NOMO-1 treated with DMSO at 0.1 percent for 48 hours (cell line): ENCODE measurements at regions not wholly inside any gene's neighbourhood (a gene's known extent, or its start where the extent isn't known, plus 50 kb on each side); places are given as distances from the start of the nearest gene placed in this dataset.
"Not testable (repeated sequence)": the region's sequence is repeated elsewhere in the genome, so short reads cannot be mapped to it uniquely, and the experiment has no call there.

Experiments
- DNase-seq: peaks from one replicate; lab custom pipeline; 2025; ENCODE audit not compliant: unreplicated experiment; lab: John Stamatoyannopoulos, UW

DNA sequence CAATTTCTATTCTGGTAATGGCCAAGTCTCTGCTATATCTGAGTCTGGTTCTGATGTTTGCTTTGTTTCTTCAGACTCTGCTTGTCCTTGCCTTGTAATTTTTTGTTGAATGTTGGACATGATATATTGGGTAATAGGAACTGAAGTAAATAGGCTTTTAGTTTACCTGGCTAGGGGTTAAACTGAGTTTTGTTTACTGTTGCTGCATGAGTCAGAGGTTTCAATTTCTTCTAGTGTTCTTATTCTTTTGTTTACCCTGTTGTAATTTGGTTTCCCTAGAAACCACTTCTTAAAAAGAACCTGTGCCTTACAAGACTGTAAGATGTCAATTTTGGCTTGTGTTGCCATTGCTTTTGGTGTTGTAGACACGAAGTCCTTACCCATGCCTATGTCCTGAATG lies 285.0 kb upstream of the KCNH7 start:
- no peak for DNase-seq

DNA sequence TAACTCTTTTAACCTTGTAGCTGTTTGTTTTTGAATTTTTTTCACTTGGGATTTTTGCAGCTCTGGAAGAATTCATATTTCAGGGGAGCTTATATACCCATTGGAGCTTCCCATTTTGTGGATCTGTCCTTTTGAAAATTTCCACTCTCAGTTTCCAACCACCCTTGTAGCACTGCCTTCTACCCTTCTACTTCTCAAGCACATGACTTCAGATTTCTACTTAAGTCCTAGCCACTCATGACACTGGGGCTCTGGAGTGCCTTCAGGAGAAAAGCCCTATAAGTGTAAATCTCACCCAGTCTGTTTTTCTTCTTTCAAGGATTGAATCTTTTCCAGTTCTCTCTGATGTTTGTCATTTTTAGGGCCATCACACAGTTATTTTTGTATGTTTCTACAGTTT lies 283.7 kb upstream of the KCNH7 start:
- no peak for DNase-seq

DNA sequence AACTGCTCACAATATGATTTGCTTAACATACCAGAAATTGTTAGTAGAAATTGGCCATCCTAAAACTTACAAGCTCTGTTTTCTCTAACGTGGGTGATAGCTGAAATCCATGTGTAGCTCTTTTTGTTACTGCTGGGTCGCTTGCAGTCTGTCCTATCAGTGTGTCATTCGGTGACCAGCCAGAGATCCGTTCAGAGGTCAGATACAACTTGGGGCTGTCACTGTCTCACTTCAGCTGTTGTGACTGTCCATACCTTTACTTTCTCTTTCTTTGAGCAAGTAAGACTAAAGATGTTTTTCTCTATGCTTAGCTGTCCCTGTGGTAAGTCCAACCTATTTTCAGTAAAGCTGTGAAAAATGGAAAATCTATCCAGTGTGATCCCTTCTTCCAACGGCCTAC lies 282.9 kb upstream of the KCNH7 start:
- DNase-seq: no peak

DNA sequence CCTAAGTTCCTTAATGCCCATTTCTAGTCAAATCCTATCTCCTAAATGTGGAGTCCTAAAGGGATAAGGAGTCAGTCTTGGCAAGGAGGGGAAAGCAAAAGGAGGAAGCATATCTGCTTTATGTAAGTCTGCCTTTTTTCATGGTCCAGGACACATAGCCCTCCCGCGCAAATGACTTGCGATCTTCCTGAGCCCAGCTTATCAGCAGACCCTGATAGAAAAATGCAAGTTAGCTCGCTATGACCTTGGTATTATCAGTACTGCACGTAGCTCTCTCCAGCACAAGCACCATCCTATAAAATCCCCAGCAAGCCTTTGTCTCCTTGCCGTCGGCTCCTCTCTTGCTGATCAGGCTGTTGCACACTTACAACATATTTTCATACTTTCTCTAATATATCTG lies 281.4 kb upstream of the KCNH7 start:
- DNase-seq: no peak

DNA sequence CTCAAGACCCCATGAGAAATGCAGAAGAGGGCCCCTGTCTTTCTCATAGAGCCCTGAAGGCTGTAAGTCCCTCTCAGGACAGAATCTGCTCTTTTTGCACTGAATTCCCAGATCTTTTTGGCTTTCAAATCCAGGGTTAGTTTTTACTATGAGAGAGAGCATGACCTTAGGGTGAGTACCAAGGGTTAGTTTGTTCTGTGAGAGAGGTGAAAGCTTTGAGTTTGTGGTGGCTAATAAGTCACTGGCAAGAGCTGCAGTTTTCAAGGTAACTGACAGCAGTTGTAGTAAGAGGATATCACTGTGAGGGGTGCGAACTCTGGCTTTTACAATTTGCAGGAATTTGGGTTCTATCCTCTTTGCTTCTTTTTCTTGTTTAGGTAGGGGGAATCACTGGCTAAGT lies 248.4 kb upstream of the KCNH7 start:
- no peak for DNase-seq

DNA sequence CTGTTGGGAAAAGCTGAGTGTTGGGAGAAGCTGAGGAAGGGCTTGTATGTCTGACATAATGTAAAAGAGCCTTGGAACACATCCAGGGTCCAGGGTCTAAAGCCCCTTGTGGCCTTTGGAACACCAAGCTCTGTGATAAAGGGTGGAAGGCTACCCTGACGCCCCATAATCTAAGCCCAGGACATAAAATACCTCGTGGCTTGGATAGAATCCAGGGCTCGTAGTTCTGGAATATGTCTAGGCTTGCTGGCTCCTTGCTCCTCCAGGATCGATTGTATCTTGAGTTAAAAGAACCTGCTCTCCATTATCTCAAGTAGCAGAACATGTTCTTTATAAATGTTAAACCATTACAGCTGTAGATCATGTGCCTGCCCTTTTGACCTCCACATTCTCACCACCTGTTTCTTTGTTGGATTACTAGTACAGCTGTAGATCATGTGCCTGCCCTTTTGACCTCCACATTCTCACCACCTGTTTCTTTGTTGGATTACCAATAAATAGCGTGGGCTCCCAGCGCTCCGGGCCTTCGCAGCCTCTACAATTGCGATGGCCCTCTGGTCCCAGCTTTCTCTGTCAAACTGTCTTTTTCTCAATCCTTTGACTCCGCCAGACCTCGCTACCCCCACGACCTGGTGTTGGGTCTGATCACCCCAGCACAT lies 246.9 kb upstream of the KCNH7 start:
- DNase-seq: not testable (repeated sequence)

DNA sequence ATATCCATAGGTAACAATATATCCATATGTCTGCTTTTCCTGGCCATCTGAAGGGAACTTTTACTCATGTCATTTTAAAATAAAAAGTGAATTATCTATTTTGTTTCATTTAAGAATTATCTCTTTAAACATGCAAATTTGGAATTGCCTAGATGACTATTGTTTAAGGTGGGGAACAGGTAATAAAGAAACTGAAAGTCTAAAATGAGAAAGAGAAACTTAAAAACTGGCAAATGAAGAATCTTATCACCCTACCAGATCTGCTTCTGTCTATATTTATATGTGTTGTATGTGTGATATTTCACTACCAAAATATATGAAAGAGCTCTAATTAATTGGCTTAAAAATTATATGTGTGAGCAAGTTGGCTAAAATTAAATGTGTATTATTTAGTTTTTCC lies 243.2 kb upstream of the KCNH7 start:
- DNase-seq: no peak

DNA sequence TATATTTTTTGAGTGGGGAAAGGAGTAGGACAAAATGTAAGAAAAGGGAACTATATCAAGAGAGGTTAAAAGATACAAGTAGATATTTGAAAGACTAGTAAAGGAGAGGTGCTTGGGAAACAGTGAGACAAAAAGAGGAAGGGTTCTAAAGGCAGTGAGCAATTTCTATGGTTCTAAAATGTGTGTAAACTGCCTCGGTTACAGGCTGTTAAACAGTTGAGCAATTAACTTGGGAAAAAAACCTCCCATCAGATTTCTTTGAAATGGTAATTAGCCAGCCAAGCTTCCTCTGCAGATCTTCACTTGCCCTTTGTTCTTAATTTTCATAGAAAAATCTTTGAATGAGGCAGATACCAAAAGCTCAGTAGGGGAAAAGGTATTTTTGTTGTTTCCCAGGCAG lies 238.7 kb upstream of the KCNH7 start:
- DNase-seq: peak; percentile 97

DNA sequence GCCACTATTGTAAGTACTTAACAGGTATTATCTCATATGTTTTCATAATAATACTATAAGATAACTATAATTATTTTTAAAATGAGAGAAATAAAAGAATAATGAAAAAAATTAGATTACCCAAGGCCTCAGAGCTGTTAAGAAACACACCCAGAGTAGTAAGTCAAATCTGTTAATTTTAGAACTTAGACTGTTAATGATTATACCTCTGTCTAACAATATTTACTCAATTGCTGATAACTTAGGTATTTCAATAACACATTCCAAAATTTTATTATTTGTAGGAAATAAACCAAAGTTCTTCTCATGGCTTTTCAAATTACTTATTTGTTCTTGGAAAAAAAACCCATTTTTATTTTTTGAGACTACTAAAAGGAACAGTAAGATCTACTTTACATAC lies 227.5 kb upstream of the KCNH7 start:
- DNase-seq: no peak

DNA sequence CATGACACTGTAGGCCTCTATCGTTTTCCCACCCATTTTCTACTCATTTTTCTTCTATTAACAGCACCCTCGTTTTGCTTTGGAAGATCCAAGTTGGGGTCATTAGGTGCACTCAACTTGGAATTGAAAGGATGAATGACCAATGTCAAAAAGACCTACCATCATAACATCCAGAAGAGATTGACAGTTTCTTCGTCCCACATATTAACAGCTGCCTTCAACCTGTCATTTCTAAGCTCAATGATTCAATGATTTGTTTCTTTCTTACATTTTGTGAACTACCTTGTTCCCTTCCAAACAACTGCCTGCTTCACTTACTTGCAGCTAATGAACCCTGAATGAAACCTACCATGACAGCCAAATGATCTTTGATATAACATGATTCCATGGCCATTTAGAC lies 224.0 kb upstream of the KCNH7 start:
- no peak for DNase-seq

DNA sequence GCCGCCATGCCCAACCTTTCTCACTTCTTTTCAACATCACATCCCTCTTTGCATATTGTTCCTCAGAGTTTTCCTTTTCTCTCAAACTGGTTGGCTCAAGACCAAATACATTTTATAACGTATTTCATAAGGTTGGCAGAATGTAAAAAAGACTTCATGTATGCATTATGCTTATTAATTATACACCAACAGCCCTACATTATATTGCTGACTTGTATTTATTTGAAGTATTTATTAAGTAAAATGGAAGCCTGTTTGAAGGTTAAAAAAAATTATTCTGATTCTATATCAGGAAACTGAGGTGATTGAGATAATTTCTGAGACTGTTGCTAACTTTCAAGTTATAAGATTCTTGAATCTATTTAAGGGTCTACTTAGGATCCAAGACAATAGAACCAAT lies 208.0 kb upstream of the KCNH7 start:
- DNase-seq: no peak

DNA sequence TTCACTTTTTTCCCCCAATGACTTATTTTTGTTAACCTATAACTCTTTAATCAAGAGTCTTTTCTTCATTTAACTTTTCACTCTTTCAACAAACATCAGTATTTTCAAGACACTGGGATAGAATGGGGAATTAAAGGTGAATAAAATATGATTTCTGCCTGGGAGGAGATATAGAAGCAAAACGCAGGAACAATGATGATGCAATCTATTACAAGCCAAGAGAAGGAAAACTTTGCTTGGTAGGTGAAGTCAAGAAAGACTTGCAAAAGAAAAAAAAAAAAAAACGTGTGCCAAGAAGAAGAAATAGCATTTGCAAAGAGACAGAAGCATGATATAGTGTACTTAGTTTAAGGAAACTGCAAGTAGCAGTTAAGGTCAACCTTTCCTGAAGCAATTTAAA lies 207.3 kb upstream of the KCNH7 start:
- no peak for DNase-seq

DNA sequence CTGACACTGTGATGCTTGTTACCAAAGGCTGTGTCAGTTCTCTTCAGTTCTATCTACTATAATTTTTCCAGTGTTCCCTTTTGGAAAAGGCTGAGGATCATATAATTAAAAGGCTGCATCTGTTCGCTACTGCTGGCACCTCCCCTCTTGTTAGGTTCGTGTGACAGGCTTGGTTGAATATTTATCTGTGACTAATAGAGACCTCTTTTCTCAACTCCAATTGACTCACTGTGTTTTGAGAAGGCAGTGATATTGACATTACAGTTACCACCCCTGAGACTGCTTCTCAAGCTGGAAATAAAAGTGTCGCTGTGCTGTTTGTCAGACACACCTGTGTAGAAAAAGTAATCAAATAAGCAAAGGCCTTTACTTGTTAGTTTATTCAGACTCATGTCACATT lies 205.5 kb upstream of the KCNH7 start:
- DNase-seq: no peak

DNA sequence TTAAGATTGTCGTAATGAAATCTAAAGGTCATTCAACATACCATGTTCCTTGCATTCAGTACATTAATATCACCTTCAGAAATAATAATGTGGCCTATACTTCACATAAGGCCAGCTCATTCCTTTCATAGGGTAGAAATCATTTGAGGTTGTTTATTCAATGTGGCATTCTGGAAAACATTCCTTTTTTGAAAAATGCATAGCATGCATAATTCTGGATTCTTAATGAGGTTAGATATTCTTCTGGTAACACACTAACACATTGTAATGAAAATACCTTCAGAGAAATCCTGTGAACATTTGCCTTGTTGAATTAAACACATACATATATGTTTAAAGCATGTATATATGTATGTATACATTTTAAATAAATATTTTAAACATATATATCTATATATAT lies 204.6 kb upstream of the KCNH7 start:
- no peak for DNase-seq

DNA sequence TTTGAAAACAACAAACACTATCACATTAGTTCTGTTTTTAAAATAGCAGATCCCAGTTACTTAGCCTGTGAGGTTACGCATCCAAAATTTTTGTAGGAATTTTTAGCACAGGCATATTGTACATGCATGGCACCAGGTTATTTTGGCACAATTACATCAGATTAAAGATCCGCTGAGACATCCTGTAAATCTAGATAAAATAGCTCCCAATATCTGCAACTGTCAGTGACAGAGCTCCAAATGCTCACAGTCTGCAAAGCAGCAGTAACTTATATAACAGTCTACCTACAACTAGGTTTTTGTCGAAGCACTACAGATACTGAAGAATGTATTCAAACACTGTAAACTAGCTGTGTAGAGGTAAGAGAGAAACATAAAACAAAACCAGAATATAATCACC lies 200.7 kb upstream of the KCNH7 start:
- no peak for DNase-seq

DNA sequence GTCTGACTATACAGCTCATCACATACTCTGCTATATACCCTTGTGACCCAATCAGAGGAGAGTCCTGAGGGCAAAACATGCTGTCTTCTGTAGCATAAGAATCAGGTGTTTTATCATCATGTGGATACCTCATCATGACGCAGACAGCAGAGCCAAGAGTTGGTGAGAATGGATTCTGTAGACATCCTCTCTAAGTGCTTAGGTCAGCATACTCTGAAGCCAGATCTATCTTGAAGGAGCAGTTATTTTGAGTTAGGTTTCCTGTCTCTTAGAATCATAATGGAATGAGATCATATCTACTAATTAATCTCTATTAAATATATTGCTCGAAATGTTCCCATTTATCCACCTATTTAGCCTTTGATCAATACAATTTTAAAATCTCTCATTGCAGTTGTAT lies 190.2 kb upstream of the KCNH7 start:
- DNase-seq: no peak

DNA sequence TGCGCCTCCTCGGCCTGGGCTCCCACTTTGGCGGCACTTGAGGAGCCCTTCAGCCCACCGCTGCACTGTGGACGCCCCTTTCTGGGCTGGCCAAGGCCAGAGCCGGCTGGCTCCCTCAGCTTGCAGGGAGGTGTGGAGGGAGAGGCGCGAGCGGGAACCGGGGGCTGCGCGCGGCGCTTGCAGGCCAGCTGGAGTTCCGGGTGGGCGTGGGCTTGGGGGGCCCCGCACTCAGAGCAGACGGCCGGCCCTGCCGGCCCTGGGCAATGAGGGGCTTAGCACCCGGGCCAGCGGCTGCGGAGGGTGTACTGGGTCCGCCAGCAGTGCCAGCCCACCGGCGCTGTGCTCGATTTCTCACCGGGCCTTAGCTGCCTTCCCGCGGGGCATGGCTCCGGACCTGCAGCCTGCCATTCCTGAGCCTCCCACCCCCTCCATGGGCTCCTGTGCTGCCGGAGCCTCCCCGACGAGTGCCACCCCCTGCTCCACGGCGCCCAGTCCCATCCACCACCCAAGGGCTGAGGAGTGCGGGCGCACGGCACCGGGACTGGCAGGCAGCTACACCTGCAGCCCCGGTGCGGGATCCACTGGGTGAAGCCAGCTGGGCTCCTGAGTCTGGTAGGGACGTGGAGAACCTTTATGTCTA lies 187.7 kb upstream of the KCNH7 start:
- not testable (repeated sequence) for DNase-seq

DNA sequence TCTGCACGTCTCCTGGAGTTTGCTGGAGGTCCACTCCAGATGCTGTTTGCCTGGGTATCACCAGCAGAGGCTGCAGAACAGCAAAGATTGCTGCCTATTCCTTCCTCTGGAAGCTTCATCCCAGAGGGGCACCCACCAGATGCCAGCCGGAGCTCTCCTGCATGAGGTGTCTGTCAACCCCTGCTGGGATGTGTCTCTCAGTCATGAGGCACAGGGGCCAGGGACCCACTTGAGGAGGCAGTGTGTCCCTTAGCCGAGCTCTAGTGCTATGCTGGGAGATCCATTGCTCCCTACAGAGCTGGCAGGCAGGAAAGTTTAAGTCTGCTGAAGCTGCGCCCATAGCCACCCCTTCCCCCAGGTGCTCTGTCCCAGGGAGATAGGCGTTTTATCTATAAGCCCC lies 178.3 kb upstream of the KCNH7 start:
- DNase-seq: not testable (repeated sequence)

DNA sequence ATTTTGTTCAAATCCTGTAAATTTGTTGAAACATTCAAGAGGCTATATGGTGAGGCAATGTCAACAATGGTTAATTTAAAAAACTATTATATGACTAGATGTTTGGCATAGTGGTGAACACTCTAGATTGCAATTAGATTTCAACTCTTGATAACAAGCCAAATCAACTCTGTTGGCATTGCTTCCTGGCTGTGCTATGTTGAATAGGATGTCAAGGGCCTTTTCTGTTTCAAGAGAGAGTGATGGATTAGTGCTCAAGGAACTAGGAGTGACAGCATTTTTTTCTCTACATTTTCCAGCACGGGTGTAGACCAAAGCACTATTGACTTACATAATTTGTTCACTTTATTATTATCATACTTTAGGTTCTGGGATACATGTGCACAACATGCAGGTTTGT lies 172.4 kb upstream of the KCNH7 start:
- DNase-seq: no peak

DNA sequence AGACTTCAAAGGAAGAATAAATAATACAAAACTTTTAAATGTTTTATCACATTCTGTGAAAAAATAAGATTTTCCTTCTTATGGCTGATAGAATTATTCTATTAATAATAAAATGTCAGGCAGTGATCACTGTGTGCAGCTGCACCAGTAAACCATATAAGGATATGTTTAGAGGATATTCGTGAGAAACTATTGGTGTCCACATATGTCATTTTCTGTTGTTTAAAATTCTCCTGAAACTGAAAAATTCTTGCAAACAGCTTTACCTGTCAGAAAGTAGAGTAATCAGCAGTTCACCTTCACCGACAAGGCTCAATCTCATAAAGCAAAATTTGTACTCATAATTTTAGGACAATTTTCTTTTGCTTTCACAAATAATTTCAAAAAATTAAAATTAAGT lies 170.1 kb upstream of the KCNH7 start:
- no peak for DNase-seq

DNA sequence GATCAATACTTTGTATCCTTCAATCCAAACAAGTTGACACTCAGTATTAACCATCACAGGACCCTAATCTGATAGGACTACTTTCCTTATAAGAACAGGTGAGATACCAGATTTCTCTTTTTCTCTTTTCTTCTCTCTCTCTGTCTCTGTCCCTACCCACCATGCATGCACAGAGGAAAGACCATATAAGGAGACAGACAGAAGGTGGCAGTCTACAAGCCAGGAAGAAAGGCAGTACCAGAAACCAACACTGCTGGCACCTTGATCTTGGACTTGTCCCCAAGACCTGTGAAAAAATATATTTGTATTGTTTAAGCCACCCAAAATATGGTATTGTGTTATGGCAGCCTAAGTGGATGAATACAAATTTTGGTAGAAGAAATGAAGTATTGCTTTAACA lies 156.2 kb upstream of the KCNH7 start:
- DNase-seq: no peak

DNA sequence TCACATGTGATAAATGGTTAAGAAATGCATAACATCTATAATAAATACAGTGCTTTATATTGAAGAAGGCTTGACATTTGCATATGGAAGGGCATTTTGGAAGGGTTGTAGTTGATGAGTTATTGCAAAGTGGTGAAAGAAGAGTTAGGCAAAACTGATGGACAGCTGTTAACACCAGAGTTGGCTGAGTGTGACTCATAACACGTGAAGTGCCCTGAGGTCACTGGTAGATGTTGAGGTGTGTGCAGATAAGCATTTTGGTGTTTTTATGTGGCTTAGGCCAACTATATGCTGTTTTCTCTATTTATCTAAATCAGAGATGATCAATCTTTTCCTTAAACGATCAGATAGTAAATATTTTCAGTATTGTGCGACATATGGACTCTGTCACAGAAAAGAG lies 154.3 kb upstream of the KCNH7 start:
- DNase-seq: no peak

DNA sequence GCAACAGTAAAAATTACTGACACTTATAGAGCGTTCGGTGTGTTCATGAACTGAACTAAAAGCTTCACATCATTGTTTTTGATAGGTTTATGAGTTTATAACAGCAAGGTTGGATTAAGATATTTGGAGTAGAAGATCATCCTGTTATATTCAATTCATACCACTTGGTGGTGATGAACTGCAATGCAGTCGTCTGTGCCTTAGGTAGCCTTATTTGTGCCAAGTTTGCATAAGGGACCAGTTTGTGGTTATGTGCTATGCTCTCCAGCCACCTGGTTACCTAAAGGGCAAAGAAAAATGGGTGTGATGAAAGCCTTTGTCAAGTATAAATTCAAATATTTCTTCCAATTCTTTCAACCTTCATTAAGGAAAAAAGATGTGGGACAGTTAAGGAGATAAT lies 150.9 kb upstream of the KCNH7 start:
- no peak for DNase-seq
